Transverse colon (tissue), 3 donors: ENCODE measurements at regions not wholly inside any gene's neighbourhood (a gene's known extent, or its start where the extent isn't known, plus 50 kb on each side); places are given as distances from the start of the nearest gene placed in this dataset.

Experiments
- EP300 ChIP-seq: sonication (generic); formaldehyde crosslinking; IDR thresholded peaks from one replicate; pipeline ENCODE4 v1.6.1; 2017; ENCODE audit warnings: antibody characterized with exemption, low read depth
- TF ChIP-seq, protein P1 (sequence below), 5 experiments: fragments of 200-600 bp in 3 of 5; fragments of 450-650 bp in 2 of 5; sonication (generic) in 3 of 5; IDR thresholded peaks; 1 replicate in 2 of 5; 2 replicates in 3 of 5; pipeline ENCODE4 v1.5.1; 2016 to 2017; ENCODE audit warnings: antibody characterized with exemption in 5 of 5, inconsistent platforms in 3 of 5, mild to moderate bottlenecking in 2 of 5, moderate library complexity in 1 of 5

DNA sequence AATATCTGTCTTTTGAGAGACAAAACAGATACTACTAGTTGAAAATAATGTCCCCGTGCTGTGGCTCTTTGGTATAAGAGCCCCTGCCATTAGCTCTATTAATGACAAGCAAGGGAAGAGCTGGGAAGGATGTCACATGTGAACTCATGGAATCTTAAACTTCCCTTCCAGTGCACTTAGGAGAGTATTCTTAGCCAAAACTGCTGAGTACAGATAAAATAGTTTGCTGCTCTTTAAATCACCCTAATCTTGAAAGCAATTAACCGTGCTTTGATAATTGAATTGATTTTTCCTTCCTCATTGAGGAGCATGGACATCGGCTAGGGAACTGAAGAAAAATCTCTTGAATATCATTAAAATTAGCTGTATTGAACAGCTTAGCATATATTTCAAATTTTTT is 91.7 kb downstream of the SLC35B3 start:
- TF ChIP-seq, protein P1, sequence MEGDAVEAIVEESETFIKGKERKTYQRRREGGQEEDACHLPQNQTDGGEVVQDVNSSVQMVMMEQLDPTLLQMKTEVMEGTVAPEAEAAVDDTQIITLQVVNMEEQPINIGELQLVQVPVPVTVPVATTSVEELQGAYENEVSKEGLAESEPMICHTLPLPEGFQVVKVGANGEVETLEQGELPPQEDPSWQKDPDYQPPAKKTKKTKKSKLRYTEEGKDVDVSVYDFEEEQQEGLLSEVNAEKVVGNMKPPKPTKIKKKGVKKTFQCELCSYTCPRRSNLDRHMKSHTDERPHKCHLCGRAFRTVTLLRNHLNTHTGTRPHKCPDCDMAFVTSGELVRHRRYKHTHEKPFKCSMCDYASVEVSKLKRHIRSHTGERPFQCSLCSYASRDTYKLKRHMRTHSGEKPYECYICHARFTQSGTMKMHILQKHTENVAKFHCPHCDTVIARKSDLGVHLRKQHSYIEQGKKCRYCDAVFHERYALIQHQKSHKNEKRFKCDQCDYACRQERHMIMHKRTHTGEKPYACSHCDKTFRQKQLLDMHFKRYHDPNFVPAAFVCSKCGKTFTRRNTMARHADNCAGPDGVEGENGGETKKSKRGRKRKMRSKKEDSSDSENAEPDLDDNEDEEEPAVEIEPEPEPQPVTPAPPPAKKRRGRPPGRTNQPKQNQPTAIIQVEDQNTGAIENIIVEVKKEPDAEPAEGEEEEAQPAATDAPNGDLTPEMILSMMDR (IDR thresholded peaks at IDR 0.05): no peak
- no peak for TF ChIP-seq EP300
